Adipocyte (in vitro differentiated cells): ENCODE measurements at regions not wholly inside any gene's neighbourhood (a gene's known extent, or its start where the extent isn't known, plus 50 kb on each side); places are given as distances from the start of the nearest gene placed in this dataset.

Source experiments
- DNase-seq: peaks from one replicate; pipeline ENCODE4 v3.0.0-alpha.2; 2015; ENCODE audit warnings: low read depth
- H3K27me3 ChIP-seq: replicated peaks from 2 replicates; pipeline ENCODE4 v1.7.0; 2013; ENCODE audit warnings: mild to moderate bottlenecking, low read length, moderate library complexity; ENCODE audit not compliant: control insufficient read depth, insufficient read depth
- H3K36me3 ChIP-seq: 2 replicates; pipeline ENCODE4 v1.7.0; 2013; ENCODE audit warnings: low read length, mild to moderate bottlenecking, moderate library complexity; ENCODE audit not compliant: control insufficient read depth, insufficient read depth, severe bottlenecking
- H3K4me1 ChIP-seq: 2 replicates; pipeline ENCODE4 v1.7.0; 2013; ENCODE audit warnings: mild to moderate bottlenecking, low read length, moderate library complexity; ENCODE audit not compliant: control insufficient read depth, insufficient read depth
- H3K4me3 ChIP-seq: 2 replicates; pipeline ENCODE4 v1.7.0; 2013; ENCODE audit warnings: mild to moderate bottlenecking, low read length, moderate library complexity
- H3K9ac ChIP-seq: 2 replicates; pipeline ENCODE4 v1.7.0; 2013; ENCODE audit warnings: mild to moderate bottlenecking, low read length, moderate library complexity
- H3K9me3 ChIP-seq: 2 replicates; pipeline ENCODE4 v1.7.0; 2013; ENCODE audit warnings: mild to moderate bottlenecking, low read length, moderate library complexity; ENCODE audit not compliant: control insufficient read depth

- Histone ChIP-seq H3K4me3 (no peak overlapping the region), H3K9me3 (peaks cover 8% of the 10 kb centered on the region), H3K36me3 (no peaks in the 10 kb centered on the region), H3K4me1 (no peaks in the 10 kb centered on the region), H3K9ac (no peak overlapping the region), H3K27me3 (peaks cover 22% of the 10 kb centered on the region)
- no peak for DNase-seq
Measured at GRCh38 chr21:37993071-37993470, 76.8 kb upstream of the KCNJ6 start.

GRCh38 chr21:37994211-37994610 is 78.0 kb upstream of the KCNJ6 start:
- Histone ChIP-seq H3K4me3 (no peak overlapping the region), H3K36me3 (no peaks in the 10 kb centered on the region), H3K9me3 (peaks cover 6% of the 10 kb centered on the region), H3K4me1 (no peaks in the 10 kb centered on the region), H3K9ac (no peak overlapping the region), H3K27me3 (peaks cover 22% of the 10 kb centered on the region)
- no peak for DNase-seq

- Histone ChIP-seq H3K4me1 (no peaks in the 10 kb centered on the region), H3K36me3 (no peaks in the 10 kb centered on the region), H3K27me3 (peaks cover 45% of the 10 kb centered on the region), H3K9me3 (peaks cover 8% of the 10 kb centered on the region), H3K4me3 (no peak overlapping the region), H3K9ac (no peak overlapping the region)
- no peak for DNase-seq
Measured at GRCh38 chr21:38012672-38013071, 96.4 kb upstream of the KCNJ6 start.

- H3K27me3 ChIP-seq, result peaks cover 39% of the 10 kb centered on the region
- no peak for DNase-seq
Measured at GRCh38 chr21:38013741-38014140, 97.5 kb upstream of the KCNJ6 start.

GRCh38 chr21:38014298-38014697 is 98.0 kb upstream of the KCNJ6 start:
- H3K27me3 ChIP-seq, result peaks cover 34% of the 10 kb centered on the region
- no peaks in the 10 kb centered on the region for H3K4me1 ChIP-seq
- H3K36me3 ChIP-seq, result no peaks in the 10 kb centered on the region

More at GRCh38 chr21:38013741-38014140, 97.5 kb upstream of the KCNJ6 start:
- no peak overlapping the region for H3K9ac ChIP-seq
- peaks cover 7% of the 10 kb centered on the region for H3K9me3 ChIP-seq
- H3K4me3 ChIP-seq, result no peak overlapping the region
- H3K36me3 ChIP-seq, result no peaks in the 10 kb centered on the region
- no peaks in the 10 kb centered on the region for H3K4me1 ChIP-seq

GRCh38 chr21:38027901-38028498 is 111.7 kb upstream of the KCNJ6 start:
- H3K27me3 ChIP-seq, result peaks cover 36% of the 10 kb centered on the region
- no peaks in the 10 kb centered on the region for H3K36me3 ChIP-seq
- H3K9ac ChIP-seq, result no peak overlapping the region
- DNase-seq, result no peak
- no peaks in the 10 kb centered on the region for H3K9me3 ChIP-seq
- no peak overlapping the region for H3K4me3 ChIP-seq
- H3K4me1 ChIP-seq, result no peaks in the 10 kb centered on the region

More at GRCh38 chr21:38014298-38014697, 98.0 kb upstream of the KCNJ6 start:
- no peak for DNase-seq
- no peak overlapping the region for H3K9ac ChIP-seq
- H3K9me3 ChIP-seq, result peaks cover 3% of the 10 kb centered on the region
- H3K4me3 ChIP-seq, result no peak overlapping the region

- Histone ChIP-seq H3K9me3 (no peaks in the 10 kb centered on the region), H3K27me3 (peaks cover 30% of the 10 kb centered on the region), H3K4me1 (no peaks in the 10 kb centered on the region), H3K4me3 (no peak overlapping the region), H3K36me3 (no peaks in the 10 kb centered on the region), H3K9ac (no peak overlapping the region)
- no peak for DNase-seq
Measured at GRCh38 chr21:38032082-38032801, 116.0 kb upstream of the KCNJ6 start.

GRCh38 chr21:38036016-38036415 is 119.8 kb upstream of the KCNJ6 start:
- DNase-seq, result no peak
- H3K4me1 ChIP-seq, result no peaks in the 10 kb centered on the region

GRCh38 chr21:38037416-38037815 is 121.2 kb upstream of the KCNJ6 start:
- H3K9ac ChIP-seq, result no peak overlapping the region
- no peak overlapping the region for H3K4me3 ChIP-seq
- no peak for DNase-seq
- H3K9me3 ChIP-seq, result no peaks in the 10 kb centered on the region
- H3K27me3 ChIP-seq, result peaks cover 35% of the 10 kb centered on the region
- H3K36me3 ChIP-seq, result no peaks in the 10 kb centered on the region
- no peaks in the 10 kb centered on the region for H3K4me1 ChIP-seq

More at GRCh38 chr21:38036016-38036415, 119.8 kb upstream of the KCNJ6 start:
- H3K9me3 ChIP-seq, result no peaks in the 10 kb centered on the region
- no peaks in the 10 kb centered on the region for H3K36me3 ChIP-seq
- peaks cover 43% of the 10 kb centered on the region for H3K27me3 ChIP-seq
- no peak overlapping the region for H3K9ac ChIP-seq
- no peak overlapping the region for H3K4me3 ChIP-seq

- peaks cover 40% of the 10 kb centered on the region for H3K27me3 ChIP-seq
Measured at GRCh38 chr21:38039369-38039768, 123.1 kb upstream of the KCNJ6 start.

GRCh38 chr21:38039841-38040240 is 123.6 kb upstream of the KCNJ6 start:
- Histone ChIP-seq H3K27me3 (peaks cover 40% of the 10 kb centered on the region), H3K4me3 (no peak overlapping the region), H3K4me1 (no peaks in the 10 kb centered on the region), H3K9ac (no peak overlapping the region), H3K36me3 (no peaks in the 10 kb centered on the region), H3K9me3 (no peaks in the 10 kb centered on the region)
- no peak for DNase-seq

More at GRCh38 chr21:38039369-38039768, 123.1 kb upstream of the KCNJ6 start:
- H3K4me1 ChIP-seq, result no peaks in the 10 kb centered on the region
- H3K36me3 ChIP-seq, result no peaks in the 10 kb centered on the region
- H3K4me3 ChIP-seq, result no peak overlapping the region
- no peak for DNase-seq
- no peaks in the 10 kb centered on the region for H3K9me3 ChIP-seq
- H3K9ac ChIP-seq, result no peak overlapping the region
